Testis (tissue), 2 donors: ENCODE measurements at regions not wholly inside any gene's neighbourhood (a gene's known extent, or its start where the extent isn't known, plus 50 kb on each side); places are given as distances from the start of the nearest gene placed in this dataset.

Source experiments
- DNase-seq: peaks from one replicate; pipeline ENCODE4 v3.0.0-alpha.2; 2019
- H3K27ac ChIP-seq, 2 donors: fragments of 200-600 bp; sonication (generic); one replicate each; pipeline ENCODE4 v1.5.1; 2019
- H3K27me3 ChIP-seq: fragments of 200-600 bp; sonication (generic); one replicate; pipeline ENCODE4 v1.5.1; 2019
- H3K36me3 ChIP-seq: fragments of 200-600 bp; sonication (generic); one replicate; pipeline ENCODE4 v1.5.1; 2017; ENCODE audit warnings: low read depth; ENCODE audit errors: missing control alignments
- H3K4me1 ChIP-seq: fragments of 200-600 bp; sonication (generic); one replicate; pipeline ENCODE4 v1.5.1; 2019
- H3K4me3 ChIP-seq, 2 donors: fragments of 200-600 bp; sonication (generic); one replicate each; pipeline ENCODE4 v1.5.1; 2017 to 2019
- H3K9me3 ChIP-seq: fragments of 200-600 bp; sonication (generic); one replicate; pipeline ENCODE4 v1.5.1; 2017
- CTCF ChIP-seq, 3 experiments: fragments of 450-650 bp in 2 of 3; fragments of 200-600 bp in 1 of 3; sonication (generic) in 1 of 3; IDR thresholded peaks; one replicate each; pipeline ENCODE4 v1.5.1; 2016 to 2019; ENCODE audit warnings: antibody characterized with exemption in 3 of 3, mild to moderate bottlenecking in 2 of 3, moderate library complexity in 1 of 3
- POLR2A ChIP-seq: fragments of 450-650 bp; IDR thresholded peaks from one replicate; pipeline ENCODE4 v1.6.1; 2017; ENCODE audit warnings: antibody characterized with exemption, mild to moderate bottlenecking, moderate library complexity
- WGBS, 2 donors: methylation state at CpG; one replicate each; pipeline ENCODE4 v1.1.5; 2018; 5-methylcytosine and 5-hydroxymethylcytosine counted together
- intact Hi-C: fragments of 100-400 bp; cut with DNase I; formaldehyde crosslinking; loops from one replicate; pipeline ENCODE4 v1.15.1; 2023; ENCODE audit warnings: low total_unique reads

- intact Hi-C loops = no loop called here
- Histone ChIP-seq H3K36me3 (no peaks in the 10 kb centered on the region), H3K4me3 (no peak overlapping the region), H3K27ac (no peak overlapping the region), H3K4me1 (no peaks in the 10 kb centered on the region), H3K27me3 (no peaks in the 10 kb centered on the region), H3K9me3 (no peaks in the 10 kb centered on the region)
- no peak for DNase-seq
- WGBS, 2 donors = 45 to 65% methylated on average over 4 of the region's 4 CpGs
- no peak for TF ChIP-seq POLR2A
- TF ChIP-seq CTCF (IDR thresholded peaks at IDR 0.05) = no peak
Observed at GRCh38 chr12:108462686-108463085, 52.4 kb upstream of the FICD start.

GRCh38 chr12:108461058-108461660, 53.9 kb upstream of the FICD start:
- H3K27me3 ChIP-seq = no peaks in the 10 kb centered on the region
- 78 to 81% methylated on average over 4 of the region's 4 CpGs for WGBS, 2 donors

GRCh38 chr12:108459149-108459548, 55.9 kb upstream of the FICD start:
- no peak for TF ChIP-seq POLR2A
- Histone ChIP-seq H3K27ac (no peak overlapping the region), H3K4me1 (no peaks in the 10 kb centered on the region), H3K27me3 (no peaks in the 10 kb centered on the region), H3K36me3 (no peaks in the 10 kb centered on the region), H3K9me3 (no peaks in the 10 kb centered on the region), H3K4me3 (no peak overlapping the region)
- no peak for DNase-seq
- intact Hi-C loops = no loop called here
- WGBS, 2 donors = 63 to 75% methylated on average over 3 of the region's 3 CpGs

More at GRCh38 chr12:108461058-108461660, 53.9 kb upstream of the FICD start:
- intact Hi-C loops = no loop called here
- no peaks in the 10 kb centered on the region for H3K9me3 ChIP-seq
- H3K27ac ChIP-seq = no peak overlapping the region
- TF ChIP-seq CTCF (IDR thresholded peaks at IDR 0.05) (no peak), POLR2A (no peak)
- no peak overlapping the region for H3K4me3 ChIP-seq
- no peaks in the 10 kb centered on the region for H3K36me3 ChIP-seq
- no peaks in the 10 kb centered on the region for H3K4me1 ChIP-seq
- no peak for DNase-seq

GRCh38 chr12:108457734-108458361, 57.2 kb upstream of the FICD start:
- Histone ChIP-seq H3K4me3 (no peak overlapping the region), H3K9me3 (no peaks in the 10 kb centered on the region), H3K27ac (no peak overlapping the region), H3K36me3 (no peaks in the 10 kb centered on the region), H3K4me1 (no peaks in the 10 kb centered on the region), H3K27me3 (no peaks in the 10 kb centered on the region)
- TF ChIP-seq CTCF (IDR thresholded peaks at IDR 0.05) (no peak), POLR2A (no peak)
- WGBS, 2 donors = 64 to 67% methylated on average over 7 of the region's 7 CpGs
- intact Hi-C loops = no loop called here
- DNase-seq = no peak

GRCh38 chr12:108457006-108457733, 57.9 kb upstream of the FICD start:
- Histone ChIP-seq H3K27me3 (no peaks in the 10 kb centered on the region), H3K36me3 (no peaks in the 10 kb centered on the region), H3K4me3 (no peak overlapping the region), H3K9me3 (no peaks in the 10 kb centered on the region), H3K27ac (no peak overlapping the region), H3K4me1 (no peaks in the 10 kb centered on the region)
- TF ChIP-seq CTCF (IDR thresholded peaks at IDR 0.05) = peak; percentile 43 to 71 (median 61)
- TF ChIP-seq POLR2A = no peak
- WGBS, 2 donors = 62 to 64% methylated on average over 4 of the region's 4 CpGs
- intact Hi-C loops = no loop called here
- DNase-seq = peak; percentile 46
